NT2/D1 (cell line): ENCODE measurements at regions not wholly inside any gene's neighbourhood (a gene's known extent, or its start where the extent isn't known, plus 50 kb on each side); places are given as distances from the start of the nearest gene placed in this dataset.

Experiments used
- SUZ12 ChIP-seq: IDR thresholded peaks from 2 replicates; pipeline ENCODE4 v1.6.1; 2011; ENCODE audit not compliant: insufficient read length, insufficient read depth; ENCODE audit errors: extremely low read depth
- YY1 ChIP-seq: IDR thresholded peaks from 2 replicates; pipeline ENCODE4 v1.6.1; 2011; ENCODE audit not compliant: insufficient read length, insufficient read depth
- ZNF274 ChIP-seq: IDR thresholded peaks from 2 replicates; pipeline ENCODE4 v1.6.1; 2011; ENCODE audit warnings: mild to moderate bottlenecking, low read depth, low read length

DNA sequence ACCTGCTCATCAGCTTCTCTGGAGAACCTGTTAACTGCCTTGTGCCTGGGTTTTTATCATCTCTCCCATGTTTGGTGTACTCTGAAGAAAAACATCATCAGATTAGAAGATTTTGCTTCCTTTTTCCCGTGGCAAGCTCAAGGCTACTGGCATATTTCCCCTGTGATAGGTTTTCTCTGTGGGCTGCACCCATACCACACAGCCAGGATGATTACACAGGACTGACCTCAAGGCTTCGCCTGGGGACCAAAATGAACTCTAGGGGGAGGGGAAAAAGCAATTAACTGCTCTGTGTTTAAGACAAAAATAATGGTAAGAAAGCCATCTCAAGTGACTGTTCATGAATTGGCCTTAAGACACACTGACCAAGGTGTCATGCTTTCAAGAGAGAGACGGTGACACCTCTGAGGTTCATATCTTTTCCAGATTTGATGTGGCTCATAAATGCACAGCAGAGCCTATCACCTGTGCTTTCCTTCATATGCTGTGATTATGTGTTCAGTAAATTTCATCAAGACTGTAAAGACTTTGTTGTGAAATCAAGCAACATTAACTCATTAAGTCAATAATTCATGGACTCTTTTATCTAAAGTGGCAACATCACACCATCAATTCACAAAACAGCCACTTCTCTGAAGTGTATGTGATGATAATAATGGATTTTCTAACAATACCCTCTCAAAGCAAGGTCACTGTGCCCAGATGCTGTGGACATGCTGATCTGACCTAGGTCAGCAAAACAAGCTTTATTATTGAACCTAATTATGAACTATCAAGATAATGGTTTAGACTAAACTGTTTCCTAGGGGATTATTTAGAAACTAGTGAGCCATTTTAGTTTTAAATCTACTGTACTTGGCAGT is 427.9 kb downstream of the WDR72 start:
- TF ChIP-seq ZNF274 (no peak), YY1 (no peak), SUZ12 (no peak)
